HuH-7 (cell line): ENCODE measurements at regions not wholly inside any gene's neighbourhood (a gene's known extent, or its start where the extent isn't known, plus 50 kb on each side); places are given as distances from the start of the nearest gene placed in this dataset.
"Not testable (repeated sequence)": the region's sequence is repeated elsewhere in the genome, so short reads cannot be mapped to it uniquely, and the experiment has no call there.

Source experiments
- DNase-seq: peaks from one replicate; pipeline ENCODE4 v3.0.0; 2011; ENCODE audit warnings: low spot score

- no peak for DNase-seq
These were observed 141.8 kb upstream of the CFAP20DC start for GRCh38 chr3:59191651-59192050.

GRCh38 chr3:59189939-59190338 is 140.1 kb upstream of the CFAP20DC start:
- no peak for DNase-seq

DNA sequence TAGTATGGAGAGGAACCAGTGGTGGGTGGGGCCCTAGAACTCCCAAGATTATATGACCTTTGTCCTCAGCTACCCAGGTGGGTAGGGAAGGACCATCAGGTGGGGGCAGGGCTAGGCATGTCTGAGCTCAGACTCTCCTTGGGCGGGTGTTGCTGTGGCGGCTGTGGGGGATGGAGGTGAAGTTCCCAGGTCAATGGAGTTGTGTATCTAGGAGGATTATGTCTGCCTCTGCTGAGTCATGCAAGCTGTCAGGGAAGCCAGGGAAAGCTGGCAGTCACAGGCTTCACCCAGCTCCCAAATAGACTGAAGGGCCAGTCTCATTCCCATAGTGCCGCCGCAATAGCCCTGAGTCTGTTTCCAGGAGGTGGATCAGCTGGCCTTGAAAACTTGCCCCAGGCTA is 139.7 kb upstream of the CFAP20DC start:
- DNase-seq = no peak

- no peak for DNase-seq
These were observed 136.9 kb upstream of the CFAP20DC start for GRCh38 chr3:59186725-59187124.

DNA sequence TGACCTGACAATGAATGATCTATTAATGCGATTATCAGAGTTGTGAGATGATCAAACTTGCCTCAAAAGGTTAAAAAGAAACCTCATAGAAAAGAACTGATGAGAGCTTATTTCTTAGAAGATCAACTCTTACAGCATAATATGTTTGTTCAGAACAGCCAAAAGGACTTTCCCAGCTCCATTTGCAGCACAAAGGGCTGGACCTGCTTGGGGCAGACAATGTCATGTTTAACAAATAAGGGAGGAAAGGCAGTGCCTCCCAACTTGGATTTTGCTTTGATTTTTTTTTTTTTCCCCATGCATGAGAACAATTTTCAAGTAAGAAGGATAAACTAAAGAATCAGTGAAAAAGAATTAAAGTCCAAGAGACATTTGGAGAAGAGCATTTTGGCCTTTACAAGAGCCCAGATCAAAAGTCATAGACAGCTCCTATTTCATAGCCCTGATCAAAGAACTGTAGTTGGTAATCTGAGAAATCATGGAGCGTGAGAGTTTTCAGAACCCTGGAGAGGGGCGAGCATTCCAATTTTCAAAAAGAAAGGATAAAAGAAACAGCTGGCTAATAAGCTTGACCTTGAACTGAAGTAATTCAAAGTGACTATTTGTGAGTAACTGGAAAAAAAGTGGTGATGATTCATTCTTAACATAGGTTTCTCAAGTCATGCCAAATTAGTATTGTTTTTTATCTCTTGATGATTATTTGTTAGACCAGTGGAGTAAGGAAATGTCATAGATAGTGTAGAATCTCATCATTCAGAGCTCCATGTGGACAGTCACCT is 136.0 kb upstream of the CFAP20DC start:
- DNase-seq = no peak

DNA sequence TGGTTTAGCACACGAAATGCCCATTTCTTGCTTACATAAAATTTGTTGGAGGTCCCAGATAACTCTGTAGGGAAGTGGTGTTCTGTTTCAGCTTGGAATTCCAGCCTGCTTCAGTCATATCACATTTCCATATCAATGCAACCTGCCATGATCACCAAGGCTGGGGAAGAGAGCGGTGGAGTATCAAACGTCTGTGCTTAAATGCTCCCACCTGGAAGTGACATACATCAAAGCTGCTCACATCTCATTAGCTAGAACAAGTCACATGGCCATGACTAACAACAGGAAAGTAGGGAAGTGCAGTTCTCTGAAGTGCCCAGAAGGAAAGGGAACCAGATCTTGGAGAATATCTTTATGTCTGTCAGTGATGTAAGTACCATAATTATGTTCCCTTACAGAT is 130.2 kb upstream of the CFAP20DC start:
- DNase-seq = no peak

DNA sequence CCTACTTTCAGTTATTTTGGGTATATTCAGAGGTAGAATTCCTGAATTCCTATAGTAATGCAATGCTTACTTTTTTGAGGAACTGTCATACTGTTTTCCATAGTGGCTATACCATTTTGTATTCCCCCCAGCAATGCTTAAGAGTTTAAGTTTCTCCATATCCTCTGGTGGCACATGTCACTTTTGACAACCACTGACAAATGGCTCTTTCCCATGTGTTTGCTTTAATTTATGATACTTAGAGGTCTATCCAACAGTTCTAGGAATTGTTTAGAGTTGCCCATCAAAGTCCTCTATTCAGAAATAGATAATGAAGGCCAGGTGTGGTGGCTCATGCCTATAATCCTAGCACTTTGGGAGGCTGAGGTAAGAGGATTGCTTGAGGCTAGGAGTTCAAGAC is 128.9 kb upstream of the CFAP20DC start:
- no peak for DNase-seq

GRCh38 chr3:59171491-59171890 is 121.7 kb upstream of the CFAP20DC start:
- no peak for DNase-seq

DNA sequence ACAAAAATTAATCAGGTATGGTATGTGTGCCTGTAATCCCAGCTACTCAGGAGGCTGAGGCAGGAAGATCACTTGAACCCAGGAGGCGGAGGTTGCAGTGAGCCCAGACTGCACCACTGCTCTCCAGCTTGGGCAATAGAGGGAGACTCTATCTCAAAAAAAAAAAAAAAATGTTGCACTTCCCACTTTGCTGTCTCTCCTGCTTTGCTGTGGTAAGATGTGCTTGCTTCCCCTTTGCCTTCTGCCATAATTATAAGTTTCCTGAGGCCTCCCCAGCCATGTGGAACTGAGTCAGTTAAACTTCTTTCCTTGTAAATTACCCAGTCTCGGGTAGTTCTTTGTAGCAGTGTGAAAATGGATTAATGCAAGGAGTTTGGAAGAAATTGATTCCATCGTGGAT is 120.3 kb upstream of the CFAP20DC start:
- not testable (repeated sequence) for DNase-seq

GRCh38 chr3:59167756-59168155 is 117.9 kb upstream of the CFAP20DC start:
- DNase-seq = no peak

- DNase-seq = no peak
These were observed 114.1 kb upstream of the CFAP20DC start for GRCh38 chr3:59163953-59164352.

GRCh38 chr3:59161048-59161447 is 111.2 kb upstream of the CFAP20DC start:
- DNase-seq = no peak

DNA sequence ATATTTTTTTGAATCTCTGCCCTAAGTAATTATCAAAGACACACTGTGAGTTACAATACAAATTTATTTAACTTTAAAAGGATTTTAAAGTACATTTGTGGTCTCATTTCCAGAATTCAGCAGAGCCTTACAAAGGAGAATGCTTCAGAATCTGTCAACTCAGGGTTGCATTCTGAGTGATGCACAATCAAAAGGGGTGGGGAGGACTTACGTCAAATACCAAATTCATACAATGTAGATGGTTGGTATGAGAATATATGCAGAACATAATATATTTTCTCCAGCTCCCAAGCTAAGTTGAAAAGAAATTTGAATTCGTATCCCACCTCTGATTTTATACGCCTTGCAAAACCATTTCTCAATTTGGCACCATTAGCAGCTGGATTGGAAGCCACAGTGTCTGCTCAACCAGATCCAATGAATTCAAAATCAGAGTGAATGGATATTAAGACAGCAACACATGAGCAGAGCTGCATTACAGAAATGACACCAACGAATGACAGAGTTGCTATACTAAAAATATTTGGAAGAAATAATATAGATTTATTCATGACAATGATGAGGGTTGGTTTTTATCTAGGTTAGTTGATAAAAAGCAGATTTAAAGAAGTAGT is 110.4 kb upstream of the CFAP20DC start:
- no peak for DNase-seq

- DNase-seq = no peak
These were observed 103.8 kb upstream of the CFAP20DC start for GRCh38 chr3:59153648-59154047.

DNA sequence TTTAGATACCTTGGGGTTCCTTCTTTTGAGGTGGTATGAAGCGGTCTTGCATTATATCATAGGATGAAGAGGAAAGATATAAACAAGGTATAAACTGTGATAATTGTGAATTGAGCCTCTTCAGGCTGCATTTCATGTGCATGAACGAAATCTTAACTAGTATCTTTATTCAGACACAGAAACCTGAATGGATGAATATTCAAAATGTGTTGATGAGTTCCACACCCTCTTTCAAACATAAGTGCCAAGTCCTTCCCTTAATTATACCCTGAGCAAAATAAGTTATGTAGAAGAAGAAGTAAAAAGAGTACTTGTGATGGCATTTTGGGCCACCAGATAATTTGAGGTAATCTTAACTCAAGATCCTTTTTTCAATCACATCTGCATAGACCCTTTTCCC is 103.1 kb upstream of the CFAP20DC start:
- DNase-seq = no peak

DNA sequence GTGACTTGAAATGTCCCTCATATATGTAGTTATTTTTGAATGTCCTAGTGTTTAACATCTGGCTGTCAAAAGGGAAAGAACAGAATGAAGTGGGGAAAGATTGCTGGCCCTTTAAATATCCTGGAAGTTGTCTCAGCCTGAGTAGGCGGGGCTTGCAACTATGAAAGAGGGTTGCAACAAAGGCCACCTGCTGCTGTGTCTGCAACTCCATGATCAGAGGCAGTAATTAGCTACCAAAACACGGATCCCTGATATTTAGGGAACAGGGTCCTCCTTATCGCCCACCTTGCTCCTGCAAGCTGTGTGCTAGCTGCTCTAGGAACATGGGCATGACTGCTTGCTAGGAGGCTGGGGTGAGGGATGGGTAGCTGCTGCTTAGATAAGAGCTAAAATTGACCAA is 100.2 kb upstream of the CFAP20DC start:
- no peak for DNase-seq

DNA sequence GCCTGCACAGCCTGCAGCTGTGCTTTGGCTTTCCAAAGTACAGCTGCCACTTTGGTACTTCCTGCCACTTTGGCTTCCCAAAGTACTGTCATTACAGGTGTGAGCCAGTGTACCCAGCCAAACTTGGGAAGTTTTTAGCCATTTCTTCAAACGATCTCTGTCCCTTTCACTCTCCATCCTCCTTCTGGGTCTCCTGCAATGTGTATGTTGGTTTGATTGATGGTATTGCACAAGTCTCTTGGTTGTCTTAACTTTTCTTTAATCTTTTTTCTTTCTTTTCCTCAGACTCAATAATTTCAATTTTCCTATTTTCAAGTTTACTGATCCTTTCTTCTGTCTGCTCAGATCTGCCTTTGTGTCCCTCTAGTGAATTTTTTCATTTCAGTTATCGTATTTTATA is 99.3 kb upstream of the CFAP20DC start:
- no peak for DNase-seq

DNA sequence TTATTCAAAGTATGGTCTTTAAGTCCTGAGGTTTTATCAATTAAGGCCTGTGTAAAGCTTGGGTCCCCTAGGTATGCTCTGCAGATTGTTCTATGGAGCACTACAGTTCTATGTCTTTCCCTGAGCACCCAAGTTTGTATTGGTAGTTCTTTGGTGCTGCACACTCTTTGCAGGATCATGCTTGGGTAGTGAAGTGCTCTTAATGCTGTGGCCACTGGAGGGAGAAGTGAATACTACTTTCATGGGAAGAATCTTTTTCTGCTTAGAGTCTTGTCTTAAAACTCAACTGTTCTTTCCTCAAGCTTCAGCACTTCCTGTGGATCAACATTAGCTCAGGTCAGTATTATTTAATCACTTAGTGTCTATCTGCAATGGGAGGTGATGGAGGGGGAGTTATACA is 93.6 kb upstream of the CFAP20DC start:
- no peak for DNase-seq

GRCh38 chr3:59142556-59142955 is 92.7 kb upstream of the CFAP20DC start:
- no peak for DNase-seq

DNA sequence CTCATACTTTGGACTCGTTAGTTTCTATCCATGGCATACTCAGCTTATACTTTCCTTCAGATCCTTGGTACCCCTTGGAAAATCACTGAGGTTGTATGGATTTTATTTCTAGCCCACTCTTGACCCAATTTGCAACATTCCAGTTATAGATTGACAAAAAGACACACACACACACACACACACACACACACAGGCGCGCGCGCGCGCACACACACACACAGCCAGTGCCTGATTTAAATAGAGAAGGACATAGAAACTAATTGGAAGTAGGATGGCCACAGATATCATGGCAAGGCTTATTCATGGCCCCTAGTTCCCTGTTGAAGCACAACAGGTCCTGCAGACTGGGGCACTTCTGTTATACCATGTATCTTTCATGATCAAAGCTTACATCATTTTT is 89.1 kb upstream of the CFAP20DC start:
- no peak for DNase-seq

- DNase-seq = no peak
These were observed 87.6 kb upstream of the CFAP20DC start for GRCh38 chr3:59137415-59137814.

DNA sequence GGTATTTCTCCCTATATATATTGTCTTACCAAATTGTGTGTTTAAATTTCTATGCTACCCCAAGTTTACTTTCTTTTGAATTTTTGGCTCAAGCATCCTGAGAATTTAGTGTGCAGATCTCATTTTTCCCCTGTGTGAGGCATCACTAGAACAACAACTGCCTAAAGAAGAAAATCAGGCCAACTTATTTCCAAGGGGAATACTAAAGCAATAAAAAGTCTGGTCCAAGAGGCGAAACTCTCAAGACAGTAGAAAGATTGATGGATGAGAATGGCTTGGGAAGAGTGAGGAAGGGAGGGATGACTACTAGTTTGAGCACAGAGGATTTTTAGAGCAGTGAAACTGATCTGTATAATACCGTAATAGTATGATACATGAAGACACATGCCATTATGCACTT is 86.3 kb upstream of the CFAP20DC start:
- no peak for DNase-seq

GRCh38 chr3:59135096-59135495 is 85.3 kb upstream of the CFAP20DC start:
- no peak for DNase-seq

GRCh38 chr3:59133311-59133710 is 83.5 kb upstream of the CFAP20DC start:
- DNase-seq = no peak
